Right lobe of liver (tissue), 4 donors: ENCODE measurements at regions not wholly inside any gene's neighbourhood (a gene's known extent, or its start where the extent isn't known, plus 50 kb on each side); places are given as distances from the start of the nearest gene placed in this dataset.

Experiments used
- CTCF ChIP-seq, 4 donors: fragments of 200-600 bp in 3 of 4; fragments of 450-650 bp in 1 of 4; IDR thresholded peaks; one replicate each; pipeline versions ENCODE4 v1.5.1 to v1.8.0; 2016 to 2022; ENCODE audit warnings: antibody characterized with exemption in 4 of 4, mild to moderate bottlenecking in 2 of 4
- POLR2A ChIP-seq: fragments of 450-650 bp; IDR thresholded peaks from one replicate; pipeline ENCODE4 v1.6.1; 2017; ENCODE audit warnings: antibody characterized with exemption, mild to moderate bottlenecking
- donor health status: DM: no; HTN: no; CAD: no.
- donor health status: DM: no; HTN: no; CAD: no.
- donor health status: DM: no; HTN: yes; CAD: no.

GRCh38 chr2:152254486-152254885 lies 78.9 kb upstream of the STAM2 start:
- TF ChIP-seq POLR2A (no peak), CTCF (IDR thresholded peaks at IDR 0.05) (no peak)
